ENCODE measurements at regions not wholly inside any gene's neighbourhood (a gene's known extent, or its start where the extent isn't known, plus 50 kb on each side); places are given as distances from the start of the nearest gene placed in this dataset.

DNA sequence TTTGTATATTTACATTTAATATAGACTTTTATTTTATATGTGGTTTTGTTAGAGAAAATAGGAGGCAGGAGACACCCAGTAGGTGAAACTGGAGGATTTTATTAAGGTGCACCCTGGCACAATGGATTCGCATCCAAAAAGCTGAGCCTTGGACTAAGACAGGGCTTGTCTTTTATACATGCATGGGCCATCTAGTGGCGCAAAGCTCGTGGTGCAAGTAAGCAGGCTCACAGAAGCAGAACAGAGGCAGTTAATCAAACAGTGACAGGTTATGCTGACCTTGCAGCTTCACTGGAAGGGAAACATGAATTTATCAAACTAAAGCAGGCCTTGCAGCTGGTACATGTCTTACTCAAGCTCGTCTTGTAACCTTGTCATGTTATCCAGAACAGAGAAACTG lies 58.8 kb upstream of the ZNF681 start:
- WGBS: 66% methylated on average over 4 of the region's 4 CpGs
- no peak overlapping the region for H3K27ac ChIP-seq (ENCODE audit: low read depth in 1 of 2, low read length in 2 of 2)
- no peaks in the 10 kb centered on the region for H3K36me3 ChIP-seq (ENCODE audit: control insufficient read depth in 4 of 4, insufficient read depth in 3 of 4, low read depth in 1 of 4, low read length in 3 of 4)
- H3K9me3 ChIP-seq (ENCODE audit: control insufficient read depth in 4 of 4, low read length in 3 of 4): peaks cover 2 to 23% (median 8%) of the 10 kb centered on the region in 4 donors
- DNase-seq (ENCODE audit: low spot score): no peak
- no peaks in the 10 kb centered on the region for H3K4me1 ChIP-seq (ENCODE audit: control insufficient read depth in 4 of 4, insufficient read depth in 4 of 4, low read length in 3 of 4)
- no peak overlapping the region for H3K9ac ChIP-seq (ENCODE audit: low read depth in 1 of 2, low read length in 2 of 2)
- H3K4me3 ChIP-seq (ENCODE audit: low read depth in 1 of 3, low read length in 3 of 3): no peak overlapping the region
- no peak for TF ChIP-seq RXRA (IDR thresholded peaks at IDR 0.05)
- TF ChIP-seq SP1 (IDR thresholded peaks at IDR 0.05): no peak
- TF ChIP-seq HNF4A (conservative IDR thresholded peaks at IDR 0.05): no peak
- TF ChIP-seq YY1 (IDR thresholded peaks at IDR 0.05): no peak
- TF ChIP-seq RAD21 (IDR thresholded peaks at IDR 0.05): peak in 1 of 2 donors; percentile 73
- TF ChIP-seq JUND (IDR thresholded peaks at IDR 0.05): no peak
- TF ChIP-seq, protein P1, sequence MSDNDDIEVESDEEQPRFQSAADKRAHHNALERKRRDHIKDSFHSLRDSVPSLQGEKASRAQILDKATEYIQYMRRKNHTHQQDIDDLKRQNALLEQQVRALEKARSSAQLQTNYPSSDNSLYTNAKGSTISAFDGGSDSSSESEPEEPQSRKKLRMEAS (IDR thresholded peaks at IDR 0.05): no peak
- TF ChIP-seq, protein P2, sequence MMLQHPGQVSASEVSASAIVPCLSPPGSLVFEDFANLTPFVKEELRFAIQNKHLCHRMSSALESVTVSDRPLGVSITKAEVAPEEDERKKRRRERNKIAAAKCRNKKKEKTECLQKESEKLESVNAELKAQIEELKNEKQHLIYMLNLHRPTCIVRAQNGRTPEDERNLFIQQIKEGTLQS (IDR thresholded peaks at IDR 0.05): no peak
- TF ChIP-seq FOXA1 (IDR thresholded peaks at IDR 0.05): no peak
- TF ChIP-seq, protein P3, sequence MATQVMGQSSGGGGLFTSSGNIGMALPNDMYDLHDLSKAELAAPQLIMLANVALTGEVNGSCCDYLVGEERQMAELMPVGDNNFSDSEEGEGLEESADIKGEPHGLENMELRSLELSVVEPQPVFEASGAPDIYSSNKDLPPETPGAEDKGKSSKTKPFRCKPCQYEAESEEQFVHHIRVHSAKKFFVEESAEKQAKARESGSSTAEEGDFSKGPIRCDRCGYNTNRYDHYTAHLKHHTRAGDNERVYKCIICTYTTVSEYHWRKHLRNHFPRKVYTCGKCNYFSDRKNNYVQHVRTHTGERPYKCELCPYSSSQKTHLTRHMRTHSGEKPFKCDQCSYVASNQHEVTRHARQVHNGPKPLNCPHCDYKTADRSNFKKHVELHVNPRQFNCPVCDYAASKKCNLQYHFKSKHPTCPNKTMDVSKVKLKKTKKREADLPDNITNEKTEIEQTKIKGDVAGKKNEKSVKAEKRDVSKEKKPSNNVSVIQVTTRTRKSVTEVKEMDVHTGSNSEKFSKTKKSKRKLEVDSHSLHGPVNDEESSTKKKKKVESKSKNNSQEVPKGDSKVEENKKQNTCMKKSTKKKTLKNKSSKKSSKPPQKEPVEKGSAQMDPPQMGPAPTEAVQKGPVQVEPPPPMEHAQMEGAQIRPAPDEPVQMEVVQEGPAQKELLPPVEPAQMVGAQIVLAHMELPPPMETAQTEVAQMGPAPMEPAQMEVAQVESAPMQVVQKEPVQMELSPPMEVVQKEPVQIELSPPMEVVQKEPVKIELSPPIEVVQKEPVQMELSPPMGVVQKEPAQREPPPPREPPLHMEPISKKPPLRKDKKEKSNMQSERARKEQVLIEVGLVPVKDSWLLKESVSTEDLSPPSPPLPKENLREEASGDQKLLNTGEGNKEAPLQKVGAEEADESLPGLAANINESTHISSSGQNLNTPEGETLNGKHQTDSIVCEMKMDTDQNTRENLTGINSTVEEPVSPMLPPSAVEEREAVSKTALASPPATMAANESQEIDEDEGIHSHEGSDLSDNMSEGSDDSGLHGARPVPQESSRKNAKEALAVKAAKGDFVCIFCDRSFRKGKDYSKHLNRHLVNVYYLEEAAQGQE (IDR thresholded peaks at IDR 0.05): no peak
- no peak for TF ChIP-seq GABPA (IDR thresholded peaks at IDR 0.05 in 1 of 2, conservative IDR thresholded peaks at IDR 0.05 in 1 of 2)
- TF ChIP-seq CTCF (IDR thresholded peaks at IDR 0.05; ENCODE audit: low read depth, low read length, missing input control): peak; percentile 41
- TF ChIP-seq, protein P4, sequence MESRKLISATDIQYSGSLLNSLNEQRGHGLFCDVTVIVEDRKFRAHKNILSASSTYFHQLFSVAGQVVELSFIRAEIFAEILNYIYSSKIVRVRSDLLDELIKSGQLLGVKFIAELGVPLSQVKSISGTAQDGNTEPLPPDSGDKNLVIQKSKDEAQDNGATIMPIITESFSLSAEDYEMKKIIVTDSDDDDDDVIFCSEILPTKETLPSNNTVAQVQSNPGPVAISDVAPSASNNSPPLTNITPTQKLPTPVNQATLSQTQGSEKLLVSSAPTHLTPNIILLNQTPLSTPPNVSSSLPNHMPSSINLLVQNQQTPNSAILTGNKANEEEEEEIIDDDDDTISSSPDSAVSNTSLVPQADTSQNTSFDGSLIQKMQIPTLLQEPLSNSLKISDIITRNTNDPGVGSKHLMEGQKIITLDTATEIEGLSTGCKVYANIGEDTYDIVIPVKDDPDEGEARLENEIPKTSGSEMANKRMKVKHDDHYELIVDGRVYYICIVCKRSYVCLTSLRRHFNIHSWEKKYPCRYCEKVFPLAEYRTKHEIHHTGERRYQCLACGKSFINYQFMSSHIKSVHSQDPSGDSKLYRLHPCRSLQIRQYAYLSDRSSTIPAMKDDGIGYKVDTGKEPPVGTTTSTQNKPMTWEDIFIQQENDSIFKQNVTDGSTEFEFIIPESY (IDR thresholded peaks at IDR 0.05): no peak
- no peaks in the 10 kb centered on the region for H3K27me3 ChIP-seq (ENCODE audit: control insufficient read depth in 4 of 4, insufficient read depth in 4 of 4, low read length in 3 of 4)

GRCh38 chr19:23810496-23810895 lies 51.8 kb upstream of the ZNF681 start:
- H3K36me3 ChIP-seq (ENCODE audit: control insufficient read depth in 4 of 4, insufficient read depth in 3 of 4, low read depth in 1 of 4, low read length in 3 of 4): no peaks in the 10 kb centered on the region
- DNase-seq (ENCODE audit: low spot score): no peak
- WGBS: 60% methylated on average over 3 of the region's 3 CpGs
- H3K9ac ChIP-seq (ENCODE audit: low read depth in 1 of 2, low read length in 2 of 2): no peak overlapping the region
- H3K27me3 ChIP-seq (ENCODE audit: control insufficient read depth in 4 of 4, insufficient read depth in 4 of 4, low read length in 3 of 4): no peaks in the 10 kb centered on the region
- no peak overlapping the region for H3K4me3 ChIP-seq (ENCODE audit: low read depth in 1 of 3, low read length in 3 of 3)
- no peaks in the 10 kb centered on the region for H3K9me3 ChIP-seq (ENCODE audit: control insufficient read depth in 4 of 4, low read length in 3 of 4)
- H3K27ac ChIP-seq (ENCODE audit: low read depth in 1 of 2, low read length in 2 of 2): no peak overlapping the region
- H3K4me1 ChIP-seq (ENCODE audit: control insufficient read depth in 4 of 4, insufficient read depth in 4 of 4, low read length in 3 of 4): no peaks in the 10 kb centered on the region
- TF ChIP-seq YY1 (IDR thresholded peaks at IDR 0.05) (no peak), JUND (IDR thresholded peaks at IDR 0.05) (no peak), NR2F2 (IDR thresholded peaks at IDR 0.05) (no peak), HNF4G (IDR thresholded peaks at IDR 0.05) (no peak), CTCF (IDR thresholded peaks at IDR 0.05; ENCODE audit: low read depth, low read length, missing input control) (no peak), SP1 (IDR thresholded peaks at IDR 0.05) (no peak), TAF1 (conservative IDR thresholded peaks at IDR 0.05) (no peak), HNF4A (conservative IDR thresholded peaks at IDR 0.05) (no peak), EGR1 (IDR thresholded peaks at IDR 0.05; ENCODE audit: low read depth in 2 of 2) (no peak), RXRA (IDR thresholded peaks at IDR 0.05) (no peak), FOXA1 (IDR thresholded peaks at IDR 0.05) (no peak)
- TF ChIP-seq, protein P3 (IDR thresholded peaks at IDR 0.05): no peak
- TF ChIP-seq, protein P2 (IDR thresholded peaks at IDR 0.05): no peak
